CD14-positive monocyte (primary cell): ENCODE measurements at regions not wholly inside any gene's neighbourhood (a gene's known extent, or its start where the extent isn't known, plus 50 kb on each side); places are given as distances from the start of the nearest gene placed in this dataset.

Experiments used
- DNase-seq, 3 donors: peaks; one replicate each; pipeline ENCODE4 v3.0.0-alpha.2; 2011 to 2022
- H2AFZ ChIP-seq: 2 replicates; pipeline ENCODE4 v1.6.0; 2012; ENCODE audit warnings: mild to moderate bottlenecking, low read depth, low read length, inconsistent platforms; ENCODE audit not compliant: insufficient read depth, poor library complexity, severe bottlenecking
- H3K27ac ChIP-seq, 2 donors: 1 replicate in 1 of 2; 2 replicates in 1 of 2; pipeline ENCODE4 v1.5.1; 2012 to 2013; ENCODE audit warnings: low read length in 2 of 2, control low read depth in 1 of 2, inconsistent platforms in 1 of 2, low read depth in 1 of 2, mild to moderate bottlenecking in 1 of 2
- H3K27me3 ChIP-seq, 2 donors: one replicate each; pipeline versions ENCODE4 v1.6.0 to v1.6.1; 2011 to 2013; ENCODE audit warnings: low read length in 2 of 2; ENCODE audit not compliant: control insufficient read depth in 2 of 2, insufficient read depth in 2 of 2
- H3K36me3 ChIP-seq, 2 donors: replicated peaks in 1 of 2; 1 replicate in 1 of 2; 2 replicates in 1 of 2; pipeline versions ENCODE4 v1.5.1 to v1.6.1; 2012 to 2013; ENCODE audit warnings: low read length in 2 of 2, control low read depth in 1 of 2, inconsistent platforms in 1 of 2, mild to moderate bottlenecking in 1 of 2; ENCODE audit not compliant: insufficient read depth in 2 of 2, control insufficient read depth in 1 of 2
- H3K4me1 ChIP-seq, 2 donors: 1 replicate in 1 of 2; 2 replicates in 1 of 2; pipeline versions ENCODE4 v1.5.1 to v1.6.1; 2012 to 2013; ENCODE audit warnings: low read length in 2 of 2, control low read depth in 1 of 2, inconsistent platforms in 1 of 2, mild to moderate bottlenecking in 1 of 2, moderate library complexity in 1 of 2; ENCODE audit not compliant: insufficient read depth in 2 of 2, control insufficient read depth in 1 of 2
- H3K4me2 ChIP-seq: replicated peaks from 2 replicates; pipeline ENCODE3; 2012; ENCODE audit warnings: low read length, moderate library complexity, mild to moderate bottlenecking; ENCODE audit not compliant: poor library complexity, severe bottlenecking; ENCODE audit errors: extremely low read depth
- H3K4me3 ChIP-seq, 3 experiments: fragments of 200-600 bp in 1 of 3; sonication (generic) in 1 of 3; replicated peaks in 1 of 3; 1 replicate in 2 of 3; 2 replicates in 1 of 3; pipeline ENCODE4 v1.5.1; 2011 to 2013; ENCODE audit warnings: low read length in 3 of 3, mild to moderate bottlenecking in 3 of 3, control low read depth in 2 of 3, low read depth in 2 of 3, inconsistent platforms in 1 of 3, moderate library complexity in 1 of 3
- H3K79me2 ChIP-seq: 2 replicates; pipeline ENCODE4 v1.6.0; 2012; ENCODE audit warnings: mild to moderate bottlenecking, control low read depth, inconsistent platforms, low read length, moderate library complexity; ENCODE audit not compliant: insufficient read depth
- H3K9ac ChIP-seq: 2 replicates; pipeline ENCODE4 v1.6.0; 2017; ENCODE audit warnings: low read length, mild to moderate bottlenecking; ENCODE audit not compliant: insufficient read depth, poor library complexity, severe bottlenecking
- H3K9me3 ChIP-seq, 2 donors: replicated peaks in 1 of 2; 1 replicate in 1 of 2; 2 replicates in 1 of 2; pipeline versions ENCODE4 v1.5.1 to v1.6.1; 2012 to 2013; ENCODE audit warnings: low read length in 2 of 2, control low read depth in 1 of 2; ENCODE audit not compliant: control insufficient read depth in 1 of 2, insufficient read depth in 1 of 2
- H4K20me1 ChIP-seq: 2 replicates; pipeline ENCODE4 v1.6.0; 2012; ENCODE audit warnings: mild to moderate bottlenecking, low read length, control low read depth, moderate library complexity; ENCODE audit not compliant: insufficient read depth
- H3K27ac Mint-ChIP-seq, 7 donors: one replicate each; pipeline ENCODE4 v1.8.0; 2020; ENCODE audit warnings: mild to moderate bottlenecking in 7 of 7, mixed read lengths in 7 of 7, moderate library complexity in 6 of 7, inconsistent platforms in 2 of 7
- H3K27me3 Mint-ChIP-seq, 3 donors: one replicate each; pipeline ENCODE4 v1.8.0; 2021 to 2022; ENCODE audit warnings: low read depth in 3 of 3, mild to moderate bottlenecking in 3 of 3, mixed read lengths in 3 of 3, moderate library complexity in 3 of 3, inconsistent platforms in 1 of 3
- H3K36me3 Mint-ChIP-seq, 2 donors: one replicate each; pipeline ENCODE4 v1.8.0; 2020; ENCODE audit warnings: mixed read lengths in 2 of 2, inconsistent platforms in 1 of 2, mild to moderate bottlenecking in 1 of 2
- H3K4me1 Mint-ChIP-seq: one replicate; pipeline ENCODE4 v1.8.0; 2020; ENCODE audit warnings: mild to moderate bottlenecking, mixed read lengths
- H3K4me3 Mint-ChIP-seq, 2 donors: one replicate each; pipeline ENCODE4 v1.8.0; 2020; ENCODE audit warnings: mild to moderate bottlenecking in 2 of 2, mixed read lengths in 2 of 2, moderate library complexity in 1 of 2
- H3K9me3 Mint-ChIP-seq, 7 donors: one replicate each; pipeline ENCODE4 v1.8.0; 2020 to 2022; ENCODE audit warnings: mixed read lengths in 7 of 7, mild to moderate bottlenecking in 6 of 7, moderate library complexity in 6 of 7, inconsistent platforms in 2 of 7
- WGBS: methylation state at CpG from one replicate; pipeline ENCODE4 v1.1.5; 2013; ENCODE audit warnings: missing lambda C conversion rate; ENCODE audit not compliant: insufficient coverage; 5-methylcytosine and 5-hydroxymethylcytosine counted together
- intact Hi-C, 2 donors: fragments of 100-400 bp; cut with micrococcal nuclease; formaldehyde crosslinking; loops; one replicate each; pipeline versions ENCODE4 v1.15.0 to v1.15.1; 2023
- TF ChIP-seq, protein P1 (sequence below): fragments of 200-600 bp; IDR thresholded peaks from one replicate; pipeline ENCODE4 v1.8.0; 2022; ENCODE audit warnings: antibody characterized with exemption, mild to moderate bottlenecking

DNA sequence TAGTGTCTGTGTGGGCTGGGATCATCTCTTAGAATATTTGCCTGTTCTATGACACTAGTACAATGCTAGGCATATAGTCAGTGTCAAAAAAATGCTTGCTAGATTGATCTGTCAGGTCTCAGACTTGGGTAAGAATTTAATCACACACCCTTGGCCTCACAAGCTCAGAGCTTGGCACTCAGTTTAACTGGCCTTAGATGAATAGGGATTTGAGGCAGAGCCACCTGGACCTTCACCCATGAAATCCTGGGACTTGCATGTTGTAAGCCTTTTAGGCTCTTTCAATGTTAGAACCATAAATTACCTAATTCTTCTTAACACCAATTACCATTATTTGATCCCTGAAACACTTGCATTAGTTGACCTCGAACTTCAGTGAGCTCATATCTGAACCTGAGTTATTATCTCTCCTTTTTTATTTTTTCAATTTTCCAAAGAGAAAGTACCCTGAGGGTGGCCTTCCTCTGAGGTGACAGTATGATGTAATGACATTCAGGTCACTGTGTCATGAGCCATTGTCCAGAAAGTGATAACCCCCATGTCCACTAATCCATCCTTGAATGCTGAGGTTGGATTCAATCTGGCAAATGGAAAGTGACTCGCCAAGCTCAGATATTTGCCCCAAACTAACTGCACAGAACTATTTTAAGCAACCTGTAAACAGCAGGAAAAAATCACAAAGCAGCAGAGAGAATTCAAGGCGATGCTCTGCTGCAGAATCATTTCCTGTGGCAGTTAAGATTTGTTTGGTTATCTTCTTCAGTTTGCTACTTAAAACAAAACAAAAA lies 615.2 kb upstream of the NR2F2 start:
- Histone ChIP-seq H2AFZ (no peak overlapping the region), H3K79me2 (no peaks in the 10 kb centered on the region), H3K4me3 (no peak overlapping the region), H3K36me3 (no peaks in the 10 kb centered on the region), H3K27ac (no peak overlapping the region), H3K9me3 (no peaks in the 10 kb centered on the region), H3K4me2 (no peak overlapping the region), H3K4me1 (no peaks in the 10 kb centered on the region), H3K27me3 (no peaks in the 10 kb centered on the region), H3K9ac (no peak overlapping the region), H4K20me1 (no peaks in the 10 kb centered on the region)
- TF ChIP-seq, protein P1, sequence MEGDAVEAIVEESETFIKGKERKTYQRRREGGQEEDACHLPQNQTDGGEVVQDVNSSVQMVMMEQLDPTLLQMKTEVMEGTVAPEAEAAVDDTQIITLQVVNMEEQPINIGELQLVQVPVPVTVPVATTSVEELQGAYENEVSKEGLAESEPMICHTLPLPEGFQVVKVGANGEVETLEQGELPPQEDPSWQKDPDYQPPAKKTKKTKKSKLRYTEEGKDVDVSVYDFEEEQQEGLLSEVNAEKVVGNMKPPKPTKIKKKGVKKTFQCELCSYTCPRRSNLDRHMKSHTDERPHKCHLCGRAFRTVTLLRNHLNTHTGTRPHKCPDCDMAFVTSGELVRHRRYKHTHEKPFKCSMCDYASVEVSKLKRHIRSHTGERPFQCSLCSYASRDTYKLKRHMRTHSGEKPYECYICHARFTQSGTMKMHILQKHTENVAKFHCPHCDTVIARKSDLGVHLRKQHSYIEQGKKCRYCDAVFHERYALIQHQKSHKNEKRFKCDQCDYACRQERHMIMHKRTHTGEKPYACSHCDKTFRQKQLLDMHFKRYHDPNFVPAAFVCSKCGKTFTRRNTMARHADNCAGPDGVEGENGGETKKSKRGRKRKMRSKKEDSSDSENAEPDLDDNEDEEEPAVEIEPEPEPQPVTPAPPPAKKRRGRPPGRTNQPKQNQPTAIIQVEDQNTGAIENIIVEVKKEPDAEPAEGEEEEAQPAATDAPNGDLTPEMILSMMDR = no peak
- H3K4me3 Mint-ChIP-seq = no peak overlapping the region
- H3K9me3 Mint-ChIP-seq = peaks cover 0 to 6% (median 2%) of the 10 kb centered on the region in 7 donors
- H3K36me3 Mint-ChIP-seq = no peaks in the 10 kb centered on the region
- no peaks in the 10 kb centered on the region for H3K4me1 Mint-ChIP-seq
- no peak overlapping the region for H3K27ac Mint-ChIP-seq
- H3K27me3 Mint-ChIP-seq = no peaks in the 10 kb centered on the region
- no CpG with 5 or more reads among the region's 3 CpGs for WGBS
- intact Hi-C loops = no loop called here
- DNase-seq = no peak

DNA sequence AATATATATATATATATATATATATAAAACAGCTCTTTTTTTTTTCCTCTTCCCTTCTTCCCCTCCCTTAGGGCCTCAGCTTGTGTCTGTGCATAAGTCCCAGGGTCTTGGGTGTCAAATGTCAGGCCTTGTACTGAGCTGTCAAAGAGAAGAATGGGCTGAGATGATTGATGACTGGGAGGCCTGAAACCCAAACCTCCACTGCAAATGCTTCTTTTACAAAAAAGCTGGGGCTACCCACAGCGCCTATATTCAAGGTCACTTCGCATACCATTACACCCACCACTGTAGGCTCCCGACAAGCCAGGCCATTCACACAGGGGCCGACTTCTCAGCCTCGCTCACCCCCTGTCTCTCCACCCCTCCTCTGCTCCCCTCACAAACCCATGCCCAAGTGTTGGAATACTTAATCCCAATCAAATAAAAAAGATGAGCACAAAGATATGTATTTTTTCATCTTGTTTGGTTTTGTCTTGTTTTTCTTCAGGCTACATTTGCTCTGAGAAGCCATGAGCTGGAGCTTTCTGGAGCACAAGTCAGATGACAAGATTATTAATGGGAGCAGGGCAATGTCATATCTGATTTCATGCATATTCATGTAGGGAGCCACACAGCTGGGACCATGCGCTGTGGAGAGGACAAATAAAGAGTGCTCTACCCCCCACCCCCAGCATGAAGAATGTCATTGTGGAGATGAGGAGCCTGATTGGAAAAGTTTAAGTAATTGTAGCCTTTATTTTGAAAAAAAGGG lies 614.4 kb upstream of the NR2F2 start:
- H3K36me3 ChIP-seq = no peaks in the 10 kb centered on the region
- no peak overlapping the region for H3K4me3 ChIP-seq
- H3K27me3 ChIP-seq = no peaks in the 10 kb centered on the region
- Mint-ChIP-seq H3K4me1 (no peaks in the 10 kb centered on the region), H3K4me3 (no peak overlapping the region), H3K36me3 (no peaks in the 10 kb centered on the region), H3K9me3 (peaks cover 0 to 6% (median 2%) of the 10 kb centered on the region in 7 donors), H3K27me3 (no peaks in the 10 kb centered on the region), H3K27ac (no peak overlapping the region)
- H3K4me1 ChIP-seq = no peaks in the 10 kb centered on the region
- no peak overlapping the region for H3K9ac ChIP-seq
- 98% methylated on average over 5 of the region's 6 CpGs for WGBS
- H3K27ac ChIP-seq = no peak overlapping the region
- no peak overlapping the region for H3K4me2 ChIP-seq
- DNase-seq = no peak
- intact Hi-C loops = no loop called here
- H3K9me3 ChIP-seq = no peaks in the 10 kb centered on the region
- TF ChIP-seq, protein P1 = no peak
- no peaks in the 10 kb centered on the region for H4K20me1 ChIP-seq
- H3K79me2 ChIP-seq = no peaks in the 10 kb centered on the region
- H2AFZ ChIP-seq = no peak overlapping the region
